Loucy (cell line): ENCODE measurements at regions not wholly inside any gene's neighbourhood (a gene's known extent, or its start where the extent isn't known, plus 50 kb on each side); places are given as distances from the start of the nearest gene placed in this dataset.

Experiments used
- H2AFZ ChIP-seq: fragments of 200-600 bp; sonication (generic); 2 replicates; pipeline ENCODE4 v1.6.0; 2016; ENCODE audit warnings: antibody characterized with exemption, mild to moderate bottlenecking, low read length, moderate library complexity
- H3F3A ChIP-seq: fragments of 200-600 bp; 2 replicates; pipeline ENCODE4 v1.6.0; 2016; ENCODE audit warnings: antibody characterized with exemption, low read depth, mild to moderate bottlenecking
- H3K27me3 ChIP-seq: fragments of 200-600 bp; sonication (generic); 2 replicates; pipeline ENCODE4 v1.6.1; 2014; ENCODE audit warnings: low read length, mild to moderate bottlenecking; ENCODE audit not compliant: insufficient read depth, poor library complexity, severe bottlenecking
- H3K36me3 ChIP-seq: fragments of 200-600 bp; sonication (generic); 2 replicates; pipeline ENCODE4 v1.6.1; 2016; ENCODE audit warnings: low read length; ENCODE audit not compliant: insufficient read depth
- H3K4me1 ChIP-seq: fragments of 200-600 bp; sonication (generic); 2 replicates; pipeline ENCODE4 v1.5.1; 2014; ENCODE audit warnings: low read length, mild to moderate bottlenecking; ENCODE audit not compliant: insufficient read depth, poor library complexity, severe bottlenecking
- H3K4me2 ChIP-seq: fragments of 200-600 bp; sonication (generic); 2 replicates; pipeline ENCODE4 v1.6.0; 2014; ENCODE audit warnings: antibody characterized with exemption, low read length, low read depth, mild to moderate bottlenecking; ENCODE audit not compliant: poor library complexity, severe bottlenecking
- H3K4me3 ChIP-seq: fragments of 200-600 bp; sonication (generic); 2 replicates; pipeline ENCODE4 v1.5.1; 2014; ENCODE audit warnings: low read length, mild to moderate bottlenecking, mixed read lengths; ENCODE audit not compliant: poor library complexity, severe bottlenecking
- H3K79me2 ChIP-seq: fragments of 200-600 bp; sonication (generic); 2 replicates; pipeline ENCODE4 v1.6.1; 2014; ENCODE audit warnings: low read length; ENCODE audit not compliant: insufficient read depth
- H3K9ac ChIP-seq: fragments of 200-600 bp; sonication (generic); 2 replicates; pipeline ENCODE4 v1.6.0; 2014; ENCODE audit warnings: mild to moderate bottlenecking, low read depth, low read length, moderate library complexity; ENCODE audit not compliant: poor library complexity, severe bottlenecking
- H3K9me2 ChIP-seq: fragments of 200-600 bp; sonication (generic); replicated peaks from 2 replicates; pipeline ENCODE4 v1.6.1; 2016; ENCODE audit warnings: low read depth, low read length, mixed read lengths
- H3K9me3 ChIP-seq: fragments of 200-600 bp; sonication (generic); 2 replicates; pipeline ENCODE4 v1.6.1; 2014; ENCODE audit warnings: mild to moderate bottlenecking, antibody characterized with exemption, low read length, low read depth; ENCODE audit not compliant: insufficient read depth
- H4K20me1 ChIP-seq: fragments of 200-600 bp; sonication (generic); 2 replicates; pipeline ENCODE4 v1.6.0; 2014; ENCODE audit warnings: antibody characterized with exemption, low read length, mild to moderate bottlenecking; ENCODE audit not compliant: insufficient read depth, poor library complexity, severe bottlenecking
- CTCF ChIP-seq: fragments of 200-600 bp; sonication (generic); conservative IDR thresholded peaks from 2 replicates; pipeline ENCODE4 v1.5.1; 2014; ENCODE audit warnings: mild to moderate bottlenecking, antibody characterized with exemption, low read length
- EZH2phosphoT487 ChIP-seq: fragments of 200-600 bp; IDR thresholded peaks from 2 replicates; pipeline ENCODE4 v1.6.1; 2018; ENCODE audit warnings: antibody characterized with exemption, mild to moderate bottlenecking, moderate library complexity, borderline replicate concordance

- no peaks in the 10 kb centered on the region for H4K20me1 ChIP-seq
- H3K36me3 ChIP-seq: no peaks in the 10 kb centered on the region
- no peak overlapping the region for H2AFZ ChIP-seq
- H3K4me2 ChIP-seq: no peak overlapping the region
- no peaks in the 10 kb centered on the region for H3K27me3 ChIP-seq
- peaks cover 7% of the 10 kb centered on the region for H3K4me1 ChIP-seq
- no peaks in the 10 kb centered on the region for H3K9me3 ChIP-seq
- H3F3A ChIP-seq: no peaks in the 10 kb centered on the region
- no peak for TF ChIP-seq EZH2phosphoT487
- no peak for TF ChIP-seq CTCF
- H3K9me2 ChIP-seq: no peaks in the 10 kb centered on the region
- no peak overlapping the region for H3K4me3 ChIP-seq
- H3K9ac ChIP-seq: no peak overlapping the region
- H3K79me2 ChIP-seq: no peaks in the 10 kb centered on the region
Measured at GRCh38 chr15:31245756-31246155, 80.9 kb upstream of the KLF13 start.

GRCh38 chr15:31247404-31247803 is 79.2 kb upstream of the KLF13 start:
- TF ChIP-seq EZH2phosphoT487 (no peak), CTCF (no peak)
- H3K9ac ChIP-seq: no peak overlapping the region
- H3K4me1 ChIP-seq: no peaks in the 10 kb centered on the region
- H3K27me3 ChIP-seq: no peaks in the 10 kb centered on the region
- H3K36me3 ChIP-seq: no peaks in the 10 kb centered on the region
- no peaks in the 10 kb centered on the region for H3F3A ChIP-seq
- H2AFZ ChIP-seq: no peak overlapping the region
- no peaks in the 10 kb centered on the region for H3K9me3 ChIP-seq
- no peaks in the 10 kb centered on the region for H4K20me1 ChIP-seq
- H3K79me2 ChIP-seq: no peaks in the 10 kb centered on the region
- H3K4me3 ChIP-seq: no peak overlapping the region
- no peaks in the 10 kb centered on the region for H3K9me2 ChIP-seq
- no peak overlapping the region for H3K4me2 ChIP-seq

GRCh38 chr15:31248263-31248662 is 78.4 kb upstream of the KLF13 start:
- Histone ChIP-seq H3K9me3 (no peaks in the 10 kb centered on the region), H3F3A (no peaks in the 10 kb centered on the region), H3K36me3 (no peaks in the 10 kb centered on the region), H4K20me1 (no peaks in the 10 kb centered on the region), H3K4me1 (no peaks in the 10 kb centered on the region), H3K9me2 (no peaks in the 10 kb centered on the region), H3K4me2 (no peak overlapping the region), H3K27me3 (no peaks in the 10 kb centered on the region), H3K4me3 (no peak overlapping the region), H3K79me2 (no peaks in the 10 kb centered on the region), H3K9ac (no peak overlapping the region), H2AFZ (no peak overlapping the region)
- TF ChIP-seq CTCF: no peak
- no peak for TF ChIP-seq EZH2phosphoT487
